ENCODE measurements at regions not wholly inside any gene's neighbourhood (a gene's known extent, or its start where the extent isn't known, plus 50 kb on each side); places are given as distances from the start of the nearest gene placed in this dataset.
"Not testable (repeated sequence)": the region's sequence is repeated elsewhere in the genome, so short reads cannot be mapped to it uniquely, and the experiment has no call there.

GRCh38 chr18:79595876-79596374, 83.7 kb upstream of the CTDP1 start:
- DNase-seq = no peak

DNA sequence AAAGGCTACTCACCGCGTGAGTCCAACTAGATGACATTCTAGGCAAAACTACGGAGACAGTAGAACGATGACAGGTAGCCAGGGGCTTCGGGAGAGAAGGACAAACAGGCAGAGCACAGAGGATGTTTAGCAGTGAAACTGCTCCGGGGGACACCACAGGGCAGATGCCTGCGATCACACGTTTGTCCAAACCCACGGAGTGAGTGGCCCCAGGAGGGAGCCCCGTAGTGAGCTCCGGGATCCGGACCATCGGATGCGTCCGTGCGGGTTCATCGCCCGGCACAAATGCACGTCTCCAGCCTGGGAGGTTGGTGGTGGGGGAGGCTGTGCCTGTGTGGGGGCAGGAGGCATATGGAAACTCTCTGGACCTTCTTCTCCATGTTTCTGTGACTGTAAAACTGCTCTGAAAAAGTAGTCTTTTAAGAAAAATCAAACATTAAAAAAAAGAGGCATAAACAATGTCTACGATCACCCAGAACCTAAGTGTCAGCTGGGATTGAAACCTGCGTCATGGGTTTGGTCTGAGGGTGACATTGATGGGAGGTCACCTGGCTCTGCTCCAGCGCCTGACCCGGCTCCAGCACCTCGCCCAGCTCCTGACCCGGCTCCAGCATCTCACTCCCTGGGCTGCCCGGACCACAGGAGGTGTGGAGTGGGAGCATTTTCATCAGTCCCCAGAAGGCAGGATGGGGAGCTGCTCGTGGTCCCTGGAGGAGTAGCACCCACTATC, 83.0 kb upstream of the CTDP1 start:
- no peak for DNase-seq

DNA sequence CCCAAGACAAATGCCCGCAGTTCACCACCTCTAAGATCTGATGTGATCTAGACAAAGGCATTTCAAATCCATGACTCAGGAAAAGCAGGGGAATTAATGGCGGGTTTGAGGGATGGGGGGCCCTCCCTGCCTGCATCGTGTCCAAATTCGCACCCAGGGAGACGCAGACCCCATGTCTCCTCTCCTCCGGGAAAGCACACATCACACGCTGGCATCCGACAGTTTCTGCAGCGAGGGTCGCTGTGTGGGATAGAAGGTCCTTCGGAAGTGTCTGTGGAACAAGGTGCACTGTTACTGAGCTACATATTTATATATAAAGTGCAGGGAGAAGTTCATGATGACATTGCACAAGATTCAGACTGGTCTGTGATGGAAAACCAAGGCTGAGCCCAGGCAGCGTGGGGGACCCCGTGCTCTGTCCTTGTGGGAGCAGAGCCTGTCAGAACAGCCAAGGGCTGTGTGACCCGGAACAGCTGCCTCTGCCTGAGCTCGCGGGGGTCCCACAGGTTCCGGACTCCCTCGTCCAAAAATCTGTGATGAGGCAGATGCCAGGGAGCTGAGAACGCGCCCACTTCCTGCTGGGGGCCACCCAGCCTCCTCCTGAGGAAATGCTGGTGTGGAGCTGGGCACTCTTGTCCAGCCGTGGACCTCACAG, 82.3 kb upstream of the CTDP1 start:
- DNase-seq = no peak

DNA sequence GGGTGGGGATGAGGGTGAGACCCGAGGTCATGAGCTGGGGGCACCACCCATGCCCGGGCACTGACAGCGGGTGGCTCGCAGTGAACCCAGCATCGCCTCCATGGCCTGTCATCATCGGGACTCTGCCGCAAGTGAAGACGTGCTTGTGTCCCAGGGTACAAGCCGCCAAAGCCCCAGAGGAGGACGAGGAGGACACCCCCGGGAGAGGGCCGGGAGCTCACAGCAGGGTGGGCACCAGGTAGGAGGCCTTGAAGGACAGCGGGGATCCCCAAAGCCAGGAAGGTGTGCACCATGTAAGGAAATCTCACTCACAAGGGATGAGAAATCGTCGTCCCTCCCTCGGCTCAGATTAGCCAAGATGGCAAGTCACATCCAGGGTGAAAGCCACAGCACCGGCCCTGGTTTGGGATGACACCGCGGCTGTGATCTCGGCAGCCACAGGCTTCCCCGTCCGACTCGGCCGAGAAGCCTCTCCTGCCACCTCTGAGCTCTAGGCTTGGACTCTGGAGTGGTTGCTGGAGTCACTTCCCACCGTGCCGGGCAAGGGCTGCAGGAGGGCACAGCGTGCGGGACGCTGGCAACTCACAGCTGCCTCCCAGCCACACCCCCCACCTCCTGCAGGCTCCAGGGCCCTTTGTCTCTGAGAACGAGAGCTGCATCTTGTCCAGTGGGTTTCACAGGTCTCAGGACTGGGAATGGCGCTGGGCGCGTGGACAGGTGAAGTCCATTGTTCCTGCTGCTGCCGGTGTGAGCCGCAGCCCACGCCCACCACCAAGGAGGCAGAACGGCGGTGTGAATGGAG, 81.6 kb upstream of the CTDP1 start:
- DNase-seq = no peak

- DNase-seq = no peak
These were observed 80.9 kb upstream of the CTDP1 start for GRCh38 chr18:79598633-79599175.

DNA sequence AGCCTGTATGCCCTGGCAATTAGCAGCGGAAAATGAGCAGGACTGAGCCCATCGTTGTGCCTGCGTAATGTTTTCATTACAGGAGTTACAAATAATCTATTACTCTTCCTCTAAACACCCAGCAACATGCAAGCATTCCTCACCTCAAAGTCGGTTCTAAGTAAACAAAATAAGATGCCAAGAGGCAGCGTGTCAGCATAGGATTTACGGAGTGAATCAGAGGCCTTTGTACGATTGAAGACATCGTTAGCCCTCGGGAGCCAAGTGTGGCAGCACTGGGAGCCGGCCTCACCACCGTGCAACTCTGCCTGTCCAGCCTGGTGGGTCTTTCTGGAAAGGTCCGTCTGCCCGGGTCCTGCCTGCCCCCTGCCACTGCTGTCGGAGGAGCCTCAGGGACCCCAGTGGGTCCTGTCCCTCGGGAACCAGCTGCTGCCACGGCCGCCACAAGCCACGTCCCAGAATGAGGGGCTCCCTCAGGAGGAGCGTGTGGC, 80.1 kb upstream of the CTDP1 start:
- no peak for DNase-seq

DNA sequence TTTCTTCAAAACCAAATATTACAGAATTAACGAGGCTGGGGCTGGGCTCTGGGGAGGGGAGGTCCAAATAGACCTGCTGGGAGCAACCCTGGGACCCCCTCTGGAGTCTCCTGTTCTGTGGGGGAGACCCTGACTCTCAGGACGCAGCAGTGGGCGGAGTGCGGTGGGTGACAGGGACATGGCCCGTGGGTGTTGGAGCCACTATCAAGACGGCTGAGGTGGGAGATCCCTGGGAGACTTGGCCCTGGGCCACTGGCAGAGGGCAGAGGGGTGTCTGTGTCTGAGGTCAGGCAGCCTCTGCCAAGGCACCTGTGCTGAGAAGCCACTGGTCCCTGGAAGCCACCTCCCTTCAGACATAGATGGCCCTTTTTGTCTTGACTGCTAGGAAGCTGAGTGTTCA, 79.5 kb upstream of the CTDP1 start:
- no peak for DNase-seq

DNA sequence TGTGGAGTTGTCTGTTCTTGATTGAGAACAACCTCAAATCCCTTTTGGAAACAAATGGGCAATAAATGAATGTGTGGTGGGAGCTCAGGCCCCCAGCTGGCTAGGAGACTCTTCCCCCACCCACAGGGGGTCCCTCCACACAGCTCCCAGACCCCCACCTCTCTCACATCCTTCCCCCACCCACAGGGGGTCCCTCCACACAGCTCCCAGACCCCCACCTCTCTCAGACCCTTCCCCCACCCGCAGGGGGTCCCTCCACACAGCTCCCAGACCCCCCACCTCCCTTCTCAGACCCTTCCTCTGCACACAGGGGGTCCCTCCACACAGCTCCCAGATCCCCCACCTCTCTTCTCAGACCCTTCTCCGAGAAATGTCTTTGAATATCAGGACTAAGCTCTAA, 79.0 kb upstream of the CTDP1 start:
- no peak for DNase-seq

GRCh38 chr18:79601234-79601633, 78.4 kb upstream of the CTDP1 start:
- no peak for DNase-seq

DNA sequence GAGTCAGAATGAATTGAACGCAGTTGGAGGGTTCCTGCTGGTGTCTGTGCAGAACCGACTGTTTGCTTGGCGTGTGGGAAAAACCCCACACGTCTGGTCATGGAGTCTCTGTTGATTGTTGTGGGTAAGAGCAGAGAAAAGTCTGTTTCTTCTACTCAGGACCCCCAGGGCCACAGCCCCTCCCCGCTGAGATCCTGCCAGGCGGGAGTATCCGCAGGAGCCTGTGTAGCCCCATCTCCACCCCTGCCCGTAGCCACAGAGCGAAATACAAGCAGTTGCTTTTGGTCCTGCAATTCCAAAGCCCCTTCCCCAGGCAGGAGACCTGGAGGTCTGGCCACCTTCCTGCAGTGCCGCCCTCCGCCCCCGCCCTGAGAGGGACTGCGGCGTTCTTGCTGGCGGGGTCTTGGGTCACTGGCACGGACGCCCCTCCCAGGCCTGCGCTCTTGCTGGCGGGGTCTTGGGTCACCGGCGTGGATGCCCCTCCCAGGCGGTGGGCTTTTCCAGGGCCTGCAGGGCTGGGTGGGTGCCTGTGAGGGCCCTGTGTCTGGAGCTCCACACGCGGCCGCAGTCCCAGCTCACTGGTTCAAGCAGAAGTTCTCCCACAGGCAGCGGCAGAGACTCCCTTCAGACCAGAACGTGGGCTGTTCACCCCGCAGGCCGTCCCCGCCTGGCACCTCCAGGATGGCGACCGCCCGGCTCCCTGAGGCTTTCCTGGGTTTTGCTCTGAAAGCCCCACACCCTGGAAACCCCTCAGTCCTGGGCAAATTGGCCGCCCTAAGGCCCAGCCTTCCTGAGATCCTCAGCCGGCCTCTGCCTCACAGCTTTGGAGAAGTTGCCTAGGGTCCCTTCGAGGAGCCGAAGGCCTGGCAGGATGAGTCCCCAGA, 76.0 kb upstream of the CTDP1 start:
- DNase-seq = no peak

- DNase-seq = no peak
These were observed 75.2 kb upstream of the CTDP1 start for GRCh38 chr18:79604205-79604912.

DNA sequence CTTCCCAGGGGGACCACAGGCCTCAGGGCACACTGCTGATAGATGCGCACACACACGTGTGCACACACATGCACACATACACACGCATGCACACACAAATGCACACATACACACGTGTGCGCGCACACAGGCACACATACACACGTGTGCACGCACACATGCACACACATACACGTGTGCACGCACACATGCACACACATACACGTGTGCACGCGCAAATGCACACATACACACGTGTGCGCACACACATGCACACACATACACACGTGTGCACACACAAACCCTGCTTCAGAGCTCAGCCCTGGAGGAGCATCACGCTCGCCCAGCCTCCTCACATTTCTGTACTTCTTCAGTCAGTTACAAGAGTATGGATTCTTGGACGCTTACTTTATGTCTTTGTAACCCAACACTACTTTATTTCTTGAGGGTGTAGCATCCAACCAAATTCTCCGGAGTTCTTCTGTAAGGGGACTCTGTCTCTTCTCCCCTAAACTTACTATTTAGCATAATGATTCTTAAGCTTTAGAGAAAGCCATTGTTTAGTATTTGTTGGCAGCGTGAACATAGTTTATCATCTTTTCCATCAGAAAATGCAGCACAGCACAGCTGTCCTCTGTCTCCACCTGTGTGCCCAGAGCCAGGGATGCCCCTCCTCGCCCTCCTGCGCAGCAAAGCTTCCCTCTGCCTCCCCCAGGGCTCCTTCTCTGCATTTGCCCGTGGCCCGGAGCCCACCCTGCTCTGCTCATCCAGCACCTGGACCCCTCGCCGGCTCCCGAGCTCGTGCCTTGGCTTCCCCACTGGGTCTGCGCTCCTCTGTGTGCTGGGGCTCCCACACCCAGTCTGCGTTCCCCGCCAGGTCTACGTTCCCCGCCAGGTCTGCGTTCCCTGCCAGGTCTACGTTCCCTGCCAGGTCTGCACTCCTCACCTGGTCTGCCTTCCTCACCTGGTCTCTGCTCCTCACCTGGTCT, 74.4 kb upstream of the CTDP1 start:
- no peak for DNase-seq

DNA sequence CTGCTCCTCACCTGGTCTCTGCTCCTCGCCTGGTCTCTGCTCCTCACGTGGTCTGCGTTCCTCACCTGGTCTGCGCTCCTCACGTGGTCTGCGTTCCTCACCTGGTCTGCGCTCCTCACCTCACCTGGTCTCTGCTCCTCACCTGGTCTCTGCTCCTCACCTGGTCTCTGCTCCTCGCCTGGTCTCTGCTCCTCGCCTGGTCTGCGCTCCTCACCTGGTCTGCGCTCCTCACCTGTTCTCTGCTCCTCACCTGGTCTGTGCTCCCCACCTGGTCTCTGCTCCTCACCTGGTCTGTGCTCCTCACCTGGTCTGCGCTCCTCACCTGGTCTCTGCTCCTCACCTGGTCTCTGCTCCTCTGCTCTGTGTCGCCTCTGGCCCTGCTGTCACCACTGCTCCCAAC, 73.5 kb upstream of the CTDP1 start:
- not testable (repeated sequence) for DNase-seq

DNA sequence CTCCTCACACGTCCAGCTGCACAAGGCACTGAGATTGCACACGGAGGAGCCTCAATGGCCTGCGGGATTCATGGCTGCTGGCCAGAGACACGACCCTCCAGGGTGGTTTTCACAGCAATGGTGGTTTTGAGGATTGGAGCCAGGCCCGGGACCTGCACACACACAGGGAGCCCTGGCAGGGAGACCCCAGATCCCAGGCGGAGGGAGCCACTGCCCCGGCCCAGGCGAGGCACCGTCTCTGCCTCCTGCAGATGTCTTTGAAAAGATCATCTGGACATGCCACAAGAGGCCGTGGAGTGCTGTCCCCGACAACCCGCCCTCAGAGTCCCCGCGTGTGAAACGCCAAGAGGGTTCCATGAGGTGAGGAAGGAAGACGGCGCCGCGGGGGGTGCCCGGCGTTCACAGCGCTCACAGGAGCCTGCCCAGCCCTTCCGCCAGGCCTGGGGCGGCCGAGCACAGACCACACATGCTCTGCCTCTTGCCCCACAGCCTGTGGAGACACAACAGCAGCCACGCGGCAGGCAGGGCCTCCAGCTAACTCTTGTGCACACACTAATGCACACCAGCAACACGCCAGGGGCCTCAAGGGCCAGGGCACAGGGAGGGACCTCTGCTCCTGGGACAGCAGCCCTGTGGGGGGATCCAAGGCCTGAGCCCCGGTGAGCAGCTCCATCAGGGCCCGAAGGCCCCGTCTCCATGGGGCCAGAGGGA, 72.8 kb upstream of the CTDP1 start:
- DNase-seq = no peak

GRCh38 chr18:79607361-79607952, 72.1 kb upstream of the CTDP1 start:
- DNase-seq = no peak

GRCh38 chr18:79608069-79608468, 71.5 kb upstream of the CTDP1 start:
- DNase-seq = no peak

DNA sequence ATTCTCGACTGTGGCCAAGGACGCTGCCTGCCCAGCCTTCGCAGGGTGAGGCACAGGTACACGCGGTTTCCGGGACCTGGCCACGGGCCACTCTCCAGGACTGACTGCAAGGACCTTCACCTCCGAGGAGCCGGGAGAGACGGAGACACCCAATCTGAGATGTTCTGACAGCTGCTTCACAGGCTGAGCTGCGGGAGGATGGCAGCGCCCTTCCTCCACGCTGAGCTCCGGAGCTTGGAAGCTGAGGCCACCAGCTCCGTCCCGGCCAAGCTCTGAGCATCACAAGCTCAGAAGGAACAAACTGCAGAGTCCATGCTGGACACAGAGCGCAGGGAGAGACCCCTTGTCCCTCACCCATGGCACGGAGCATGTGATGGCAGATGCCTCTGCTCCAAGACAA, 71.1 kb upstream of the CTDP1 start:
- no peak for DNase-seq

GRCh38 chr18:79608999-79609461, 70.6 kb upstream of the CTDP1 start:
- DNase-seq = no peak

All from amygdala (tissue), 56 donors.